ENCODE measurements at regions not wholly inside any gene's neighbourhood (a gene's known extent, or its start where the extent isn't known, plus 50 kb on each side); places are given as distances from the start of the nearest gene placed in this dataset.

- Mint-ChIP-seq H3K4me1 (ENCODE audit: low read depth in 2 of 2) (no peaks in the 10 kb centered on the region), H3K4me3 (no peak overlapping the region), H3K27me3 (peaks cover 51 to 67% of the 10 kb centered on the region in 2 donors), H3K9me3 (no peaks in the 10 kb centered on the region), H3K36me3 (ENCODE audit: insufficient read depth) (no peaks in the 10 kb centered on the region), H3K27ac (no peak overlapping the region)
- no peak for DNase-seq
- ATAC-seq (replicated peaks): no peak
These were observed 50.9 kb upstream of the AJAP1 start for GRCh38 chr1:4603295-4604110.

Data from effector memory CD8-positive, alpha-beta T cell (primary cell).